OCI-LY7 (cell line): ENCODE measurements at regions not wholly inside any gene's neighbourhood (a gene's known extent, or its start where the extent isn't known, plus 50 kb on each side); places are given as distances from the start of the nearest gene placed in this dataset.

Experiments
- EZH2phosphoT487 ChIP-seq: fragments of 200-600 bp; sonication (generic); IDR thresholded peaks from 2 replicates; pipeline ENCODE4 v1.6.1; 2018; ENCODE audit warnings: low read depth, borderline replicate concordance, mild to moderate bottlenecking, mixed run types, antibody characterized with exemption, low read length, moderate library complexity, mixed read lengths
- TF ChIP-seq, protein P1 (sequence below): fragments of 200-600 bp; sonication (generic); conservative IDR thresholded peaks from 2 replicates; pipeline ENCODE4 v1.5.1; 2014; ENCODE audit warnings: mild to moderate bottlenecking, antibody characterized with exemption, low read length, moderate library complexity, mixed read lengths

DNA sequence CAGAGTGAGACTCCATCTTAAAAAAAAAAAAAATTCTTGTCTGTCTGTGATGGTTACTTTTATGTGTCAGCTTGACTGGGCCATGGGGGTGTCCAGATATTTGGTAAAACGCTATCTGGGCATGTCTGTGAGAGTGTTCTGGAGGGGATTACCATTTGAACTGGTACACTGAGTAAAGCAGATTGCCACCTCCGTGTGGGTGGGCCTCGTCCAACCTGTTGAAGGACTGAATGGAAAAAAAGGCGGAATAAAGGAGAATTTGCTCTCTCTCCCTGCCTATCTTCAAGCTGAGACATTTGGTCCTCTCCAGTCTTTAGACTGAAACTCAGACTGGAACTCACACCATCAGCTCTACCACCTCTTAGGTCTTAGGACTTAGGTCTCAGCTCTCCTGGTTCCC, 82.8 kb downstream of the MIS18A start:
- TF ChIP-seq, protein P1, sequence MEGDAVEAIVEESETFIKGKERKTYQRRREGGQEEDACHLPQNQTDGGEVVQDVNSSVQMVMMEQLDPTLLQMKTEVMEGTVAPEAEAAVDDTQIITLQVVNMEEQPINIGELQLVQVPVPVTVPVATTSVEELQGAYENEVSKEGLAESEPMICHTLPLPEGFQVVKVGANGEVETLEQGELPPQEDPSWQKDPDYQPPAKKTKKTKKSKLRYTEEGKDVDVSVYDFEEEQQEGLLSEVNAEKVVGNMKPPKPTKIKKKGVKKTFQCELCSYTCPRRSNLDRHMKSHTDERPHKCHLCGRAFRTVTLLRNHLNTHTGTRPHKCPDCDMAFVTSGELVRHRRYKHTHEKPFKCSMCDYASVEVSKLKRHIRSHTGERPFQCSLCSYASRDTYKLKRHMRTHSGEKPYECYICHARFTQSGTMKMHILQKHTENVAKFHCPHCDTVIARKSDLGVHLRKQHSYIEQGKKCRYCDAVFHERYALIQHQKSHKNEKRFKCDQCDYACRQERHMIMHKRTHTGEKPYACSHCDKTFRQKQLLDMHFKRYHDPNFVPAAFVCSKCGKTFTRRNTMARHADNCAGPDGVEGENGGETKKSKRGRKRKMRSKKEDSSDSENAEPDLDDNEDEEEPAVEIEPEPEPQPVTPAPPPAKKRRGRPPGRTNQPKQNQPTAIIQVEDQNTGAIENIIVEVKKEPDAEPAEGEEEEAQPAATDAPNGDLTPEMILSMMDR, result no peak
- TF ChIP-seq EZH2phosphoT487, result no peak
